Kidney (tissue), 13 donors: ENCODE measurements at regions not wholly inside any gene's neighbourhood (a gene's known extent, or its start where the extent isn't known, plus 50 kb on each side); places are given as distances from the start of the nearest gene placed in this dataset.

Experiments
- DNase-seq, 5 donors: peaks; one replicate each; pipeline ENCODE4 v3.0.0-alpha.2; 2013 to 2020
- FAIRE-seq: peaks from 2 replicates; lab custom pipeline; 2012; peaks lifted over from hg19 to GRCh38; lab: Jason Lieb, UNC
- H3K27ac ChIP-seq, 2 donors: one replicate each; pipeline ENCODE4 v1.7.0; 2013; ENCODE audit warnings: low read depth in 2 of 2, low read length in 2 of 2, inconsistent platforms in 1 of 2
- H3K27me3 ChIP-seq: one replicate; pipeline ENCODE4 v1.7.1; 2013; ENCODE audit warnings: low read length, inconsistent platforms; ENCODE audit not compliant: control insufficient read depth, insufficient read depth
- H3K36me3 ChIP-seq, 3 donors: one replicate each; pipeline versions ENCODE4 v1.7.0 to v1.7.1; 2013; ENCODE audit warnings: low read length in 3 of 3, control low read depth in 1 of 3, inconsistent platforms in 1 of 3; ENCODE audit not compliant: insufficient read depth in 3 of 3, control insufficient read depth in 2 of 3
- H3K4me1 ChIP-seq, 3 donors: one replicate each; pipeline versions ENCODE4 v1.7.0 to v1.7.1; 2013; ENCODE audit warnings: low read length in 3 of 3, inconsistent platforms in 1 of 3, low read depth in 1 of 3; ENCODE audit not compliant: control insufficient read depth in 2 of 3, insufficient read depth in 2 of 3
- H3K4me3 ChIP-seq, 3 donors: one replicate each; pipeline versions ENCODE4 v1.7.0 to v1.8.1; 2013; ENCODE audit warnings: low read length in 3 of 3, control low read depth in 1 of 3, inconsistent platforms in 1 of 3
- H3K9ac ChIP-seq, 3 donors: one replicate each; pipeline versions ENCODE4 v1.7.0 to v1.7.1; 2013; ENCODE audit warnings: low read length in 3 of 3, control low read depth in 1 of 3, inconsistent platforms in 1 of 3
- H3K9me3 ChIP-seq, 3 donors: one replicate each; pipeline versions ENCODE4 v1.7.0 to v1.7.1; 2013; ENCODE audit warnings: low read length in 3 of 3, control low read depth in 1 of 3, inconsistent platforms in 1 of 3; ENCODE audit not compliant: control insufficient read depth in 2 of 3, insufficient read depth in 1 of 3
- CTCF ChIP-seq: IDR thresholded peaks from 3 replicates; pipeline ENCODE4 v1.5.1; 2012; ENCODE audit warnings: mild to moderate bottlenecking, moderate library complexity, borderline replicate concordance; ENCODE audit not compliant: insufficient read depth; ENCODE audit errors: extremely low read depth
- intact Hi-C: fragments of 100-400 bp; cut with DNase I; formaldehyde crosslinking; loops from one replicate; pipeline ENCODE4 v1.11.1; 2022
- donor health status: control.
- donor health status: control.
- donor health status: control.
- donor health status: control.
- donor health status: control.
- donor health status: DM: yes; HTN: yes; CAD: no.
- donor health status: Normal renal cell carcinoma (clear cell type).

DNA sequence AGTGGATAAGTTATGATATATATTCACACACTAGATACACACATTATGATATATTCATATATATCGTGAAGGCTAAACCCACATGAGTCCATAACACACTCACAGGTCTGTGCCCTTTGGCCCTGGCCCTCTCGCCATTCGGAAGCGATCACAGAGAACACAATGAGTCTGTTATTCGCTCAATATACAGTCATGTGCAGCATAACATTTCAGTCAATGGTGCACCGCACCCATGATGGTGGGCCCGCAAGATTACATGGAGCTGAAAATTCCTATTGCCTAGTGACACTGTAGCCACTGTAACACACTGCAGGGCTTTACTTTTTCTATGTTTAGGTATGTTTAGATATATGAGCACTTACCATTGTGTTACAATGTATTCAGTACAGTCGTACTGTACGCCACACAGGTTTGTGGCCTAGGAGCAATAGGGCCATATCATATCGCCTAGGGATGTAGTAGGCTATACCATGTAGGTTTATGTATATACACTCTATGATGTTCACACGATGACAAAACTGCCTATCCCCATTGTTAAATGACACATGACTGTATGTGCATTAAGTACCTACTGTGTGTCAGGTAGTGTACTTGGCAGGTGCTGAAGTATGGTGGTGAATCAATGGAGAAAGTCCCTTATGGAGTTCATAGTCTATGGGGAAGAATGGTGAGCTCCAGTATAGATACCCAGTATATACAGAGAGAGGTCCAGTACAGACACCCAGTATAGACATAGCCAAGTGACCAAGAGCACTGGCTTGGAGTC lies 198.8 kb upstream of the KLF14 start:
- H3K4me3 ChIP-seq = no peak overlapping the region
- H3K9me3 ChIP-seq = no peaks in the 10 kb centered on the region
- no peak overlapping the region for H3K27ac ChIP-seq
- no peaks in the 10 kb centered on the region for H3K27me3 ChIP-seq
- H3K4me1 ChIP-seq = peaks cover 0 to 4% (median 2%) of the 10 kb centered on the region in 3 donors
- no peak overlapping the region for H3K9ac ChIP-seq
- peaks cover 0 to 8% (median 3%) of the 10 kb centered on the region in 3 donors for H3K36me3 ChIP-seq
- DNase-seq (no peak), FAIRE-seq (no peak)
- no peak for TF ChIP-seq CTCF
- intact Hi-C loops = no loop called here

GRCh38 chr7:130933919-130934318 lies 199.9 kb upstream of the KLF14 start:
- no peak overlapping the region for H3K27ac ChIP-seq
- no peak overlapping the region for H3K9ac ChIP-seq
- no peaks in the 10 kb centered on the region for H3K9me3 ChIP-seq
- no peak overlapping the region for H3K4me3 ChIP-seq
- H3K27me3 ChIP-seq = no peaks in the 10 kb centered on the region
- no peak for TF ChIP-seq CTCF
- H3K4me1 ChIP-seq = peaks cover 0 to 5% (median 2%) of the 10 kb centered on the region in 3 donors
- no peak for FAIRE-seq
- intact Hi-C loops = no loop called here
- DNase-seq = no peak
- peaks cover 0 to 8% (median 3%) of the 10 kb centered on the region in 3 donors for H3K36me3 ChIP-seq

DNA sequence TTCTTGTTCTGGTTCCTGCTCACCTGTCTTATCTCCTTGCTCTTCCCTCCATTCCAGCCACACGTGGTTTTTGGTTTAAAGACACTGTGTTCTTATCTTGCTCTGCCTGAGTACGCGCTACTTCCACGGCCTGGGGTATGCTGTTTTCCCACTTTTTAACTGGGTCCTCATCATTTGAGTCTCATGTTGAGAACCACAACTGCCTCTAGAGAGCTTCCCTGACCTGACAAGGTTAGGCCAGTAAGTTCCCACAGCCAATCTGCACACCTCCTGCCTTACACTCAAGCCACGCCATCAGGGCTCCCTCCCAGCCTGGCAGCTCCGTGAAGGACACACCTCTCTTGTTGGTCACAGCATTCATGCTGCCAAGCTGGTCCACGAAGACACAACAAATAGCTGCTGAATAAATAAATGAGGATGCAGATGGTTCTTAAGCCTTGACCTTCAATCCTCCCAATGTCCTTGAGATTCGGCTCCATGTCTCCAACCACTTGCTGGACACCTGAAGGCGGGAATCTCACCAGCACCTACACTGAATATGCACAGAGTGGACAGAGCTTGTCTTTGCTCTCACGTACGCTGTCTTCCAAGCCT lies 201.7 kb upstream of the KLF14 start:
- no peak overlapping the region for H3K9ac ChIP-seq
- H3K4me3 ChIP-seq = no peak overlapping the region
- FAIRE-seq (no peak), DNase-seq (no peak)
- peaks cover 0 to 8% (median 0%) of the 10 kb centered on the region in 3 donors for H3K36me3 ChIP-seq
- intact Hi-C loops = no loop called here
- TF ChIP-seq CTCF = no peak
- no peaks in the 10 kb centered on the region for H3K9me3 ChIP-seq
- H3K27ac ChIP-seq = peak overlapping the region in 1 of 2 donors; percentile 41
- no peaks in the 10 kb centered on the region for H3K27me3 ChIP-seq
- H3K4me1 ChIP-seq = peaks cover 0 to 6% (median 2%) of the 10 kb centered on the region in 3 donors
